NCI-H524 treated with DMSO at 0.1 percent for 48 hours (cell line): ENCODE measurements at regions not wholly inside any gene's neighbourhood (a gene's known extent, or its start where the extent isn't known, plus 50 kb on each side); places are given as distances from the start of the nearest gene placed in this dataset.
"Not testable (repeated sequence)": the region's sequence is repeated elsewhere in the genome, so short reads cannot be mapped to it uniquely, and the experiment has no call there.

ENCODE experiments used
- DNase-seq: peaks from one replicate; lab custom pipeline; 2025; lab: John Stamatoyannopoulos, UW

- no peak for DNase-seq
Observed at GRCh38 chr1:58251430-58252073, 295.0 kb downstream of the OMA1 start.

- DNase-seq: no peak
Observed at GRCh38 chr1:58250587-58250948, 296.0 kb downstream of the OMA1 start.

GRCh38 chr1:58249737-58250586, 296.6 kb downstream of the OMA1 start:
- peak; percentile 11 for DNase-seq

- DNase-seq: no peak
Observed at GRCh38 chr1:58249388-58249736, 297.2 kb downstream of the OMA1 start.

GRCh38 chr1:58248791-58249190, 297.7 kb downstream of the OMA1 start:
- DNase-seq: no peak

- no peak for DNase-seq
Observed at GRCh38 chr1:58248072-58248471, 298.5 kb downstream of the OMA1 start.

GRCh38 chr1:58246549-58246948, 300.0 kb downstream of the OMA1 start:
- no peak for DNase-seq

- no peak for DNase-seq
Observed at GRCh38 chr1:58244872-58245271, 301.7 kb downstream of the OMA1 start.

- no peak for DNase-seq
Observed at GRCh38 chr1:58238846-58239245, 307.7 kb downstream of the OMA1 start.

GRCh38 chr1:58233729-58234128, 312.8 kb downstream of the OMA1 start:
- DNase-seq: no peak

- no peak for DNase-seq
Observed at GRCh38 chr1:58231204-58231603, 315.3 kb downstream of the OMA1 start.

GRCh38 chr1:58227604-58228003, 318.9 kb downstream of the OMA1 start:
- DNase-seq: no peak

GRCh38 chr1:58223522-58223921, 323.0 kb downstream of the OMA1 start:
- no peak for DNase-seq

- DNase-seq: no peak
Observed at GRCh38 chr1:58220836-58221472, 325.6 kb downstream of the OMA1 start.

GRCh38 chr1:58216169-58216568, 330.4 kb downstream of the OMA1 start:
- not testable (repeated sequence) for DNase-seq

GRCh38 chr1:58214674-58215073, 331.9 kb downstream of the OMA1 start:
- no peak for DNase-seq

GRCh38 chr1:58211869-58212268, 334.7 kb downstream of the OMA1 start:
- no peak for DNase-seq

GRCh38 chr1:58209575-58209974, 337.0 kb downstream of the OMA1 start:
- DNase-seq: no peak

GRCh38 chr1:58206749-58207148, 339.8 kb downstream of the OMA1 start:
- no peak for DNase-seq

- DNase-seq: no peak
Observed at GRCh38 chr1:58204284-58204683, 342.2 kb downstream of the OMA1 start.

GRCh38 chr1:58201492-58202106, 344.9 kb downstream of the OMA1 start:
- no peak for DNase-seq

GRCh38 chr1:58200437-58200836, 346.1 kb downstream of the OMA1 start:
- DNase-seq: no peak

- DNase-seq: no peak
Observed at GRCh38 chr1:58197811-58198210, 348.7 kb downstream of the OMA1 start.
